Nephron progenitor cell (in vitro differentiated cells): ENCODE measurements at regions not wholly inside any gene's neighbourhood (a gene's known extent, or its start where the extent isn't known, plus 50 kb on each side); places are given as distances from the start of the nearest gene placed in this dataset.

Source experiments
- DNase-seq: peaks from one replicate; pipeline ENCODE4 v3.0.0; 2021
- H3K27ac Mint-ChIP-seq: 2 replicates; pipeline ENCODE4 v1.8.0; 2021; ENCODE audit warnings: mild to moderate bottlenecking, moderate library complexity, mixed read lengths
- H3K27me3 Mint-ChIP-seq: 2 replicates; pipeline ENCODE4 v1.8.0; 2021; ENCODE audit warnings: mild to moderate bottlenecking, low read depth, mixed read lengths; ENCODE audit not compliant: poor library complexity
- H3K36me3 Mint-ChIP-seq: 2 replicates; pipeline ENCODE4 v1.8.0; 2021; ENCODE audit warnings: low read depth, mixed read lengths
- H3K4me1 Mint-ChIP-seq: 2 replicates; pipeline ENCODE4 v1.8.0; 2021; ENCODE audit warnings: mixed read lengths
- H3K4me3 Mint-ChIP-seq: 2 replicates; pipeline ENCODE4 v1.8.0; 2021; ENCODE audit warnings: mild to moderate bottlenecking, moderate library complexity, mixed read lengths
- H3K9me3 Mint-ChIP-seq: 2 replicates; pipeline ENCODE4 v1.8.0; 2021; ENCODE audit warnings: mild to moderate bottlenecking, moderate library complexity, mixed read lengths
- TF ChIP-seq, protein P1 (sequence below): fragments of 200-600 bp; sonication (generic); IDR thresholded peaks from 2 replicates; pipeline ENCODE4 v1.5.0; 2021; ENCODE audit warnings: antibody characterized with exemption

- H3K9me3 Mint-ChIP-seq, result no peaks in the 10 kb centered on the region
- peaks cover 15% of the 10 kb centered on the region for H3K27me3 Mint-ChIP-seq
- H3K36me3 Mint-ChIP-seq, result no peaks in the 10 kb centered on the region
- H3K4me1 Mint-ChIP-seq, result peaks cover 17% of the 10 kb centered on the region
- TF ChIP-seq, protein P1, sequence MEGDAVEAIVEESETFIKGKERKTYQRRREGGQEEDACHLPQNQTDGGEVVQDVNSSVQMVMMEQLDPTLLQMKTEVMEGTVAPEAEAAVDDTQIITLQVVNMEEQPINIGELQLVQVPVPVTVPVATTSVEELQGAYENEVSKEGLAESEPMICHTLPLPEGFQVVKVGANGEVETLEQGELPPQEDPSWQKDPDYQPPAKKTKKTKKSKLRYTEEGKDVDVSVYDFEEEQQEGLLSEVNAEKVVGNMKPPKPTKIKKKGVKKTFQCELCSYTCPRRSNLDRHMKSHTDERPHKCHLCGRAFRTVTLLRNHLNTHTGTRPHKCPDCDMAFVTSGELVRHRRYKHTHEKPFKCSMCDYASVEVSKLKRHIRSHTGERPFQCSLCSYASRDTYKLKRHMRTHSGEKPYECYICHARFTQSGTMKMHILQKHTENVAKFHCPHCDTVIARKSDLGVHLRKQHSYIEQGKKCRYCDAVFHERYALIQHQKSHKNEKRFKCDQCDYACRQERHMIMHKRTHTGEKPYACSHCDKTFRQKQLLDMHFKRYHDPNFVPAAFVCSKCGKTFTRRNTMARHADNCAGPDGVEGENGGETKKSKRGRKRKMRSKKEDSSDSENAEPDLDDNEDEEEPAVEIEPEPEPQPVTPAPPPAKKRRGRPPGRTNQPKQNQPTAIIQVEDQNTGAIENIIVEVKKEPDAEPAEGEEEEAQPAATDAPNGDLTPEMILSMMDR, result no peak
- no peak overlapping the region for H3K4me3 Mint-ChIP-seq
- H3K27ac Mint-ChIP-seq, result no peak overlapping the region
- no peak for DNase-seq
Measured at GRCh38 chr13:111423168-111423785, 102.8 kb downstream of the TEX29 start.

GRCh38 chr13:111424134-111424533 lies 103.7 kb downstream of the TEX29 start:
- Mint-ChIP-seq H3K4me1 (peaks cover 17% of the 10 kb centered on the region), H3K27me3 (peaks cover 15% of the 10 kb centered on the region), H3K36me3 (no peaks in the 10 kb centered on the region), H3K9me3 (no peaks in the 10 kb centered on the region), H3K27ac (no peak overlapping the region), H3K4me3 (no peak overlapping the region)
- no peak for DNase-seq
- TF ChIP-seq, protein P1, result no peak

- no peak for DNase-seq
- Mint-ChIP-seq H3K4me3 (no peak overlapping the region), H3K9me3 (no peaks in the 10 kb centered on the region), H3K27me3 (peaks cover 22% of the 10 kb centered on the region), H3K36me3 (no peaks in the 10 kb centered on the region), H3K27ac (no peak overlapping the region), H3K4me1 (peaks cover 17% of the 10 kb centered on the region)
- TF ChIP-seq, protein P1, result no peak
Measured at GRCh38 chr13:111425326-111425725, 104.9 kb downstream of the TEX29 start.

DNA sequence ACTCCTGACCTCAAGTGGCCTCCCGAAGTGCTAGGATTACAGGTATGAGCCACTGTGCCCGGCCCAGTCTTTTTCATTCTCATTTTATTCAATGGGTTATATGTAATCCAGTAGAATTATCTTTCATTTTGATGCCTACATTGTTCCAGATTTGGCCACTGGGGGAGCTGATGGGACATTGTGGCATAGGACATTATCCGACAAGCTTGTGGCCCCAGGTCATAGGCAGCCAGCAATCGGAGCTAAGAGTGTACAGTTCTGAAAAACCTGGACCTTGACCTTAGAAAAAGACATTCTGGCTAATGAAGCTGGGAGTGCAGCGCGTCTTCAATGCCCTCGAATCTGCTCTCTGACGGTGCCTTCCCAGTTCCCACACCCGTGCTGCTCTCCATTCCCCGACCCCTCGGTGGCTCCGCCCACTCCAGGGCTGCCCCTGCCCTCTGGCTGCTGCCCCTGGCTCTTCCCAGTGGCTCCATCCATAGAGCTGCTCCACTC lies 108.7 kb downstream of the TEX29 start:
- TF ChIP-seq, protein P1, result peak; percentile 62
- H3K9me3 Mint-ChIP-seq, result no peaks in the 10 kb centered on the region
- no peak overlapping the region for H3K27ac Mint-ChIP-seq
- peaks cover 30% of the 10 kb centered on the region for H3K27me3 Mint-ChIP-seq
- DNase-seq, result peak; percentile 70
- H3K4me3 Mint-ChIP-seq, result peak overlapping the region; percentile 68
- H3K36me3 Mint-ChIP-seq, result no peaks in the 10 kb centered on the region
- peaks cover 17% of the 10 kb centered on the region for H3K4me1 Mint-ChIP-seq

GRCh38 chr13:111431206-111431605 lies 110.8 kb downstream of the TEX29 start:
- H3K9me3 Mint-ChIP-seq, result peaks cover 4% of the 10 kb centered on the region
- TF ChIP-seq, protein P1, result no peak
- no peak overlapping the region for H3K4me3 Mint-ChIP-seq
- H3K4me1 Mint-ChIP-seq, result peaks cover 8% of the 10 kb centered on the region
- DNase-seq, result no peak
- peaks cover 29% of the 10 kb centered on the region for H3K27me3 Mint-ChIP-seq
- H3K27ac Mint-ChIP-seq, result no peak overlapping the region
- no peaks in the 10 kb centered on the region for H3K36me3 Mint-ChIP-seq

- H3K9me3 Mint-ChIP-seq, result peaks cover 4% of the 10 kb centered on the region
- TF ChIP-seq, protein P1, result no peak
- H3K4me3 Mint-ChIP-seq, result no peak overlapping the region
- peaks cover 16% of the 10 kb centered on the region for H3K4me1 Mint-ChIP-seq
- no peaks in the 10 kb centered on the region for H3K36me3 Mint-ChIP-seq
- no peak for DNase-seq
- peaks cover 25% of the 10 kb centered on the region for H3K27me3 Mint-ChIP-seq
- no peak overlapping the region for H3K27ac Mint-ChIP-seq
Measured at GRCh38 chr13:111434578-111435159, 114.2 kb downstream of the TEX29 start.
